IMR-90 (cell line): ENCODE measurements at regions not wholly inside any gene's neighbourhood (a gene's known extent, or its start where the extent isn't known, plus 50 kb on each side); places are given as distances from the start of the nearest gene placed in this dataset.
A peak's percentile ranks its signal among the peaks of the same experiment; 100 is the strongest.

Experiments
- ATAC-seq: fragments of 200-7000 bp; cut with Tn5 transposase; 2 replicates; pipeline ENCODE4 v1.9.1; 2020; ENCODE audit warnings: low read depth, mild to moderate bottlenecking, moderate library complexity
- BruUV-seq: library from RNA; stranded (reverse); fragments of 400-500 nt; replicated peaks from 2 replicates; lab custom pipeline; 2021; lab: Mats Ljungman, UMichigan
- CTCF ChIA-PET: fragments of 300-600 bp; formaldehyde crosslinking; extraction: SDS; loops from one replicate; lab custom pipeline; 2021; ENCODE audit warnings: antibody characterized with exemption; lab: Yijun Ruan, JAX
- POLR2A ChIA-PET: fragments of 300-600 bp; sonication (Branson Sonifier 250); formaldehyde crosslinking; loops from one replicate; lab custom pipeline; 2022; ENCODE audit warnings: antibody characterized with exemption; ENCODE audit not compliant: unreplicated experiment; lab: Charles Lee
- DNase-seq: peaks from one replicate; pipeline ENCODE4 v3.0.0; 2013
- H2AFZ ChIP-seq: replicated peaks from 2 replicates; pipeline ENCODE3; 2013; ENCODE audit warnings: low read length, mild to moderate bottlenecking; ENCODE audit not compliant: poor library complexity
- H2AK5ac ChIP-seq: 2 replicates; pipeline ENCODE4 v1.6.1; 2013; ENCODE audit warnings: low read depth, low read length, inconsistent platforms
- H2AK9ac ChIP-seq: replicated peaks from 2 replicates; pipeline ENCODE3; 2013; ENCODE audit warnings: mild to moderate bottlenecking, low read depth, low read length, moderate library complexity; ENCODE audit not compliant: poor library complexity
- H2BK120ac ChIP-seq: 2 replicates; pipeline ENCODE4 v1.6.1; 2013; ENCODE audit warnings: low read depth, low read length, inconsistent platforms
- H2BK15ac ChIP-seq: 3 replicates; pipeline ENCODE4 v1.6.1; 2013; ENCODE audit warnings: low read depth, low read length, inconsistent platforms
- H2BK20ac ChIP-seq: 2 replicates; pipeline ENCODE4 v1.6.1; 2013; ENCODE audit warnings: low read depth, mild to moderate bottlenecking, inconsistent platforms, low read length, moderate library complexity
- H2BK5ac ChIP-seq: 2 replicates; pipeline ENCODE4 v1.6.1; 2013; ENCODE audit warnings: mild to moderate bottlenecking, low read depth, low read length, inconsistent platforms; ENCODE audit not compliant: poor library complexity, severe bottlenecking
- H3K14ac ChIP-seq: replicated peaks from 2 replicates; pipeline ENCODE4 v1.6.1; 2013; ENCODE audit warnings: low read depth, low read length, inconsistent platforms
- H3K18ac ChIP-seq: 2 replicates; pipeline ENCODE4 v1.6.1; 2013; ENCODE audit warnings: low read depth, low read length, control low read depth
- H3K23ac ChIP-seq: 2 replicates; pipeline ENCODE4 v1.6.1; 2013; ENCODE audit warnings: low read depth, low read length, inconsistent platforms
- H3K27ac ChIP-seq: 2 replicates; pipeline ENCODE4 v1.5.1; 2013; ENCODE audit warnings: mild to moderate bottlenecking, control low read depth, low read length; ENCODE audit not compliant: insufficient read depth
- H3K27me3 ChIP-seq: 2 replicates; pipeline ENCODE4 v1.6.1; 2013; ENCODE audit warnings: low read length; ENCODE audit not compliant: control insufficient read depth, insufficient read depth
- H3K36me3 ChIP-seq: 2 replicates; pipeline ENCODE4 v1.6.1; 2013; ENCODE audit warnings: low read length, mixed read lengths; ENCODE audit not compliant: control insufficient read depth, insufficient read depth
- H3K4ac ChIP-seq: 2 replicates; pipeline ENCODE4 v1.6.1; 2013; ENCODE audit warnings: low read depth, low read length, inconsistent platforms
- H3K4me1 ChIP-seq: 2 replicates; pipeline ENCODE4 v1.6.1; 2013; ENCODE audit warnings: low read length, mixed read lengths; ENCODE audit not compliant: control insufficient read depth, insufficient read depth
- H3K4me2 ChIP-seq: 2 replicates; pipeline ENCODE4 v1.6.1; 2013; ENCODE audit warnings: low read depth, mild to moderate bottlenecking, control low read depth, low read length, moderate library complexity
- H3K4me3 ChIP-seq: 2 replicates; pipeline ENCODE4 v1.5.1; 2013; ENCODE audit warnings: low read depth, mild to moderate bottlenecking, control low read depth, low read length, moderate library complexity; ENCODE audit not compliant: insufficient read depth
- H3K56ac ChIP-seq: 2 replicates; pipeline ENCODE4 v1.6.1; 2013; ENCODE audit warnings: low read length, inconsistent platforms; ENCODE audit not compliant: insufficient read depth; ENCODE audit errors: extremely low read depth
- H3K79me1 ChIP-seq, 2 experiments: 2 replicates each; pipeline ENCODE4 v1.6.1; 2013; ENCODE audit warnings: low read length in 2 of 2, inconsistent platforms in 1 of 2, low read depth in 1 of 2
- H3K9ac ChIP-seq: 2 replicates; pipeline ENCODE4 v1.6.1; 2013; ENCODE audit warnings: low read depth, low read length, control low read depth
- H3K9me1 ChIP-seq: 2 replicates; pipeline ENCODE4 v1.6.1; 2013; ENCODE audit warnings: low read length, inconsistent platforms; ENCODE audit not compliant: insufficient read depth
- H3K9me3 ChIP-seq: 2 replicates; pipeline ENCODE4 v1.6.1; 2013; ENCODE audit warnings: low read length; ENCODE audit not compliant: control insufficient read depth, insufficient read depth
- H4K20me1 ChIP-seq: 2 replicates; pipeline ENCODE4 v1.6.1; 2013; ENCODE audit warnings: low read length, inconsistent platforms; ENCODE audit not compliant: insufficient read depth
- H4K5ac ChIP-seq: 2 replicates; pipeline ENCODE4 v1.6.1; 2013; ENCODE audit warnings: mild to moderate bottlenecking, low read depth, low read length, control low read depth
- H4K8ac ChIP-seq, 2 experiments: 2 replicates each; pipeline ENCODE4 v1.6.1; 2013; ENCODE audit warnings: low read depth in 2 of 2, low read length in 2 of 2, control low read depth in 1 of 2, inconsistent platforms in 1 of 2
- H4K91ac ChIP-seq: 2 replicates; pipeline ENCODE4 v1.6.1; 2013; ENCODE audit warnings: low read depth, low read length, inconsistent platforms; ENCODE audit not compliant: insufficient read depth
- CEBPB ChIP-seq: IDR thresholded peaks from 2 replicates; pipeline ENCODE4 v1.6.1; 2012; ENCODE audit warnings: low read depth, low read length, improper control_type of control experiment
- FOS ChIP-seq: fragments of 150-350 bp; IDR thresholded peaks from 2 replicates; pipeline ENCODE4 v1.6.1; 2016; ENCODE audit warnings: low read depth, low read length
- MXI1 ChIP-seq: IDR thresholded peaks from 2 replicates; pipeline ENCODE4 v1.6.1; 2012; ENCODE audit warnings: low read depth, mild to moderate bottlenecking, low read length, moderate library complexity, borderline replicate concordance
- RAD21 ChIP-seq: IDR thresholded peaks from 2 replicates; pipeline ENCODE4 v1.6.1; 2012; ENCODE audit warnings: low read length, improper control_type of control experiment
- RCOR1 ChIP-seq: IDR thresholded peaks from 2 replicates; pipeline ENCODE4 v1.6.1; 2012; ENCODE audit warnings: mild to moderate bottlenecking, low read length, improper control_type of control experiment; ENCODE audit not compliant: insufficient replicate concordance
- WGBS, 2 experiments: methylation state at CpG; one replicate each; pipeline versions ENCODE4 v1.1.5 to v1.1.7; 2013; ENCODE audit warnings: missing lambda C conversion rate in 2 of 2; ENCODE audit not compliant: insufficient read length in 1 of 2; ENCODE audit errors: extremely low coverage in 2 of 2; 5-methylcytosine and 5-hydroxymethylcytosine counted together
- dilution Hi-C: fragments of 300-500 bp; cut with HindIII; formaldehyde crosslinking; loops from one replicate; pipeline ENCODE4 v1.14.3; 2018; ENCODE audit warnings: low sequenced_read_pairs; ENCODE audit not compliant: unreplicated experiment
- in situ Hi-C: fragments of 300-500 bp; cut with MboI; formaldehyde crosslinking; loops from 3 replicates; pipeline ENCODE4 v1.14.3; 2019; ENCODE audit warnings: low sequenced_read_pairs, inconsistent platforms, mixed read lengths
- intact Hi-C: fragments of 100-400 bp; cut with micrococcal nuclease; formaldehyde crosslinking; loops from 2 replicates; pipeline ENCODE4 v1.10.0; 2022

DNA sequence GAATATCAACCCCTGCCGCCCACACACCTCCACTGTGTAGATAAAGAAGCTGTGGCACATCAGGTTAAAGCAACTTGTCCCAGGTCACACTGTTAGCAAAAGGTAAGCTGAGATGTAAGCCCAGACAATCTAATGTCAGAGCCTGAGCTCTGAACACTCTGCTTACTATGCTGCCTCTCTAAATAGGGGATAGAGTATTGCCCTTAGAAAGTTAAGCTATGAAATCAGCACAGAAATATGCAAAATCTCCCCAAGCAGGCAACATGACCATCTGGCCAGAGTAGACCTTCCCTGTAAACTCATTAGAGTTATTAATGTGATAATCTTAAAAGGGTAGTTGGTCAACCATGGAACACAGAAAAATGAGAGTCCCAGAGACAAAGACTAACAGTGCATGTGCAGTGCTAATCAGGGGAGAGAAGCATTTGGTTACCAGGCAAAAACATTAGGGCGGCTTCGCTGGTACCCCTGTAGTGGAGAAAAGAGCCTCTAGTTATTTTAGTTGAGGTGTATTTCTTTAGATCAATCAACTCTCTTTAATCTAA lies 171.0 kb downstream of the BTG1 start:
- Histone ChIP-seq H4K5ac (peak overlapping the region; percentile 95), H3K56ac (no peak overlapping the region), H2BK15ac (peak overlapping the region; percentile 73; the same call in 2 of the 3 replicates), H4K8ac (peak overlapping the region in 1 of 2 experiments; percentile 64; a peak in 2 of 4 replicates), H3K23ac (no peak overlapping the region), H2BK120ac (peak overlapping the region; percentile 78), H2BK20ac (peak overlapping the region; percentile 69), H3K4me1 (peaks cover 7% of the 10 kb centered on the region), H3K79me1 (no peaks in the 10 kb centered on the region), H3K27ac (peak overlapping the region; percentile 96), H2AK9ac (no peak overlapping the region), H3K18ac (peak overlapping the region; percentile 97), H3K4ac (peak overlapping the region; percentile 89), H3K27me3 (no peaks in the 10 kb centered on the region), H2AFZ (no peak overlapping the region), H3K14ac (peak overlapping the region; percentile 93; the same call in 1 of the 2 replicates), H3K4me2 (peak overlapping the region; percentile 82), H4K91ac (peak overlapping the region; percentile 49; the same call in 1 of the 2 replicates), H4K20me1 (no peaks in the 10 kb centered on the region), H2BK5ac (peak overlapping the region; percentile 81), H3K9me1 (peaks cover 3% of the 10 kb centered on the region; the same call in 1 of the 2 replicates), H3K4me3 (no peak overlapping the region), H3K9ac (0 out of 2 replicates have a peak overlapping the region, but pooled peaks have one; percentile 61), H3K9me3 (peaks cover 2% of the 10 kb centered on the region; the same call in 1 of the 2 replicates), H2AK5ac (peak overlapping the region; percentile 82; the same call in 1 of the 2 replicates), H3K36me3 (no peaks in the 10 kb centered on the region)
- ChIA-PET POLR2A (no interaction called here), CTCF (interaction anchor here (0.5 kb wide), 1 partner anchor 527 kb away, joined by 3 read pairs; no protein-coding TSS in a partner anchor)
- intact Hi-C loops = no loop called here
- dilution Hi-C loops = no loop called here
- peak; percentile 94 for ATAC-seq
- TF ChIP-seq FOS = no peak
- TF ChIP-seq RAD21 = peak; percentile 8; the same call in 1 of the 2 replicates
- peak; percentile 34 for TF ChIP-seq RCOR1
- no peak for TF ChIP-seq MXI1
- no peak for TF ChIP-seq CEBPB
- in situ Hi-C loops = no loop called here
- WGBS, 2 experiments = no CpG with 5 or more reads among the region's 3 CpGs
- DNase-seq = peak; percentile 86
- no TSS peak for BruUV-seq
